HCT116 (cell line): ENCODE measurements at regions not wholly inside any gene's neighbourhood (a gene's known extent, or its start where the extent isn't known, plus 50 kb on each side); places are given as distances from the start of the nearest gene placed in this dataset.

ENCODE experiments used
- ATAC-seq: fragments of 200-7000 bp; cut with Tn5 transposase; 2 replicates; pipeline ENCODE4 v1.9.1; 2020; ENCODE audit warnings: mild to moderate bottlenecking, moderate library complexity
- BruUV-seq: library from RNA; stranded (reverse); fragments of 400-500 nt; replicated peaks from 2 replicates; lab custom pipeline; 2021; lab: Mats Ljungman, UMichigan
- CTCF ChIA-PET: fragments of 300-600 bp; sonication (Branson Sonifier 250); formaldehyde crosslinking; loops from one replicate; lab custom pipeline; 2021; ENCODE audit warnings: antibody characterized with exemption; lab: Charles Lee
- POLR2A ChIA-PET: fragments of 300-600, 350-600 bp; sonication (Branson Sonifier 250); formaldehyde crosslinking; loops from one replicate; lab custom pipeline; 2021; ENCODE audit warnings: antibody characterized with exemption; lab: Charles Lee
- RAD21 ChIA-PET, 2 experiments: fragments of 300-600 bp; sonication (Branson Sonifier 250); formaldehyde crosslinking; loops; one replicate each; lab custom pipeline; 2023; ENCODE audit warnings: low total read pairs in 2 of 2; ENCODE audit not compliant: uncharacterized antibody in 2 of 2, unreplicated experiment in 2 of 2, low non-redundant PET in 1 of 2; lab: Charles Lee
- DNase-seq: peaks from one replicate; pipeline ENCODE4 v3.0.0-alpha.2; 2010; ENCODE audit warnings: low read depth, low spot score
- H2AFZ ChIP-seq: fragments of 200-600 bp; shearing (Covaris generic), sonication (generic); 2 replicates; pipeline ENCODE4 v1.6.1; 2017; ENCODE audit warnings: low read depth, mixed run types, mixed read lengths, antibody characterized with exemption, low read length; ENCODE audit not compliant: poor library complexity, severe bottlenecking
- H3K27ac ChIP-seq: 2 replicates; pipeline ENCODE4 v1.5.1; 2012; ENCODE audit warnings: low read depth, low read length
- H3K27me3 ChIP-seq: fragments of 200-600 bp; sonication (generic); 2 replicates; pipeline ENCODE4 v1.6.1; 2016; ENCODE audit warnings: mixed run types, low read length, mixed read lengths; ENCODE audit not compliant: insufficient read depth
- H3K36me3 ChIP-seq, 2 experiments: fragments of 200-500 bp in 1 of 2; fragments of 200-600 bp in 1 of 2; sonication (Bioruptor generic) in 1 of 2; sonication (generic) in 1 of 2; 2 replicates each; pipeline versions ENCODE4 v1.5.1 to v1.6.1; 2014 to 2016; ENCODE audit warnings: low read length in 2 of 2, inconsistent platforms in 1 of 2, mixed read lengths in 1 of 2, mixed run types in 1 of 2; ENCODE audit not compliant: insufficient read depth in 2 of 2, control insufficient read depth in 1 of 2
- H3K4me1 ChIP-seq, 2 experiments: fragments of 200-600 bp in 1 of 2; sonication (generic) in 1 of 2; 2 replicates each; pipeline versions ENCODE4 v1.5.1 to v1.6.1; 2012 to 2017; ENCODE audit warnings: low read length in 2 of 2, inconsistent platforms in 1 of 2, mild to moderate bottlenecking in 1 of 2, mixed read lengths in 1 of 2, mixed run types in 1 of 2, moderate library complexity in 1 of 2; ENCODE audit not compliant: insufficient read depth in 2 of 2, control insufficient read depth in 1 of 2
- H3K4me2 ChIP-seq: fragments of 200-600 bp; sonication (generic); 2 replicates; pipeline ENCODE4 v1.6.1; 2017; ENCODE audit warnings: mixed run types, low read length, mixed read lengths
- H3K4me3 ChIP-seq, 2 experiments: fragments of 200-600 bp in 1 of 2; sonication (generic) in 1 of 2; replicated peaks in 1 of 2; 2 replicates each; pipeline ENCODE4 v1.5.1; 2011 to 2016; ENCODE audit warnings: low read length in 2 of 2, control low read depth in 1 of 2, low read depth in 1 of 2, mild to moderate bottlenecking in 1 of 2, mixed read lengths in 1 of 2, mixed run types in 1 of 2
- H3K79me2 ChIP-seq: fragments of 200-600 bp; sonication (generic); 2 replicates; pipeline ENCODE4 v1.6.1; 2017; ENCODE audit warnings: mild to moderate bottlenecking, mixed run types, low read length, moderate library complexity, mixed read lengths; ENCODE audit not compliant: insufficient read depth
- H3K9ac ChIP-seq: fragments of 200-600 bp; sonication (generic); 2 replicates; pipeline ENCODE4 v1.6.1; 2016; ENCODE audit warnings: low read length, mixed read lengths
- H3K9me2 ChIP-seq: fragments of 200-600 bp; sonication (generic), shearing (Covaris generic); 2 replicates; pipeline ENCODE4 v1.6.1; 2017; ENCODE audit warnings: mixed run types, mild to moderate bottlenecking, moderate library complexity; ENCODE audit not compliant: insufficient read depth
- H3K9me3 ChIP-seq, 2 experiments: fragments of 200-500 bp in 1 of 2; fragments of 200-600 bp in 1 of 2; sonication (Bioruptor generic) in 1 of 2; sonication (generic) in 1 of 2; 2 replicates each; pipeline ENCODE4 v1.6.1; 2014 to 2017; ENCODE audit warnings: low read length in 2 of 2, mixed read lengths in 2 of 2, inconsistent platforms in 1 of 2, low read depth in 1 of 2, mild to moderate bottlenecking in 1 of 2, mixed run types in 1 of 2, moderate library complexity in 1 of 2; ENCODE audit not compliant: control insufficient read depth in 1 of 2, insufficient read depth in 1 of 2
- H4K20me1 ChIP-seq: fragments of 200-600 bp; sonication (generic), shearing (Covaris generic); 2 replicates; pipeline ENCODE4 v1.6.1; 2017; ENCODE audit warnings: mixed run types, mild to moderate bottlenecking, moderate library complexity; ENCODE audit not compliant: insufficient read depth
- CEBPB ChIP-seq: IDR thresholded peaks from 2 replicates; pipeline ENCODE4 v1.6.1; 2012; ENCODE audit warnings: low read depth
- MAX ChIP-seq: IDR thresholded peaks from 2 replicates; pipeline ENCODE4 v1.6.1; 2012
- POLR2A ChIP-seq: IDR thresholded peaks from 2 replicates; pipeline ENCODE4 v1.7.0; 2011; ENCODE audit warnings: borderline replicate concordance; ENCODE audit not compliant: insufficient read depth, insufficient read length; ENCODE audit errors: extremely low read depth
- POLR2AphosphoS5 ChIP-seq: IDR thresholded peaks from 2 replicates; pipeline ENCODE4 v1.6.1; 2011; ENCODE audit warnings: mild to moderate bottlenecking, low read depth, low read length, moderate library complexity
- REST ChIP-seq: IDR thresholded peaks from 2 replicates; pipeline ENCODE4 v1.6.1; 2012; ENCODE audit warnings: low read depth
- TCF7L2 ChIP-seq: IDR thresholded peaks from 2 replicates; pipeline ENCODE4 v1.7.0; 2011; ENCODE audit warnings: borderline replicate concordance, inconsistent platforms; ENCODE audit not compliant: insufficient read depth, insufficient read length; ENCODE audit errors: extremely low read depth
- intact Hi-C: fragments of 100-400 bp; cut with micrococcal nuclease; formaldehyde crosslinking; loops from 2 replicates; pipeline ENCODE4 v1.10.0; 2022

- TF ChIP-seq REST (no peak), TCF7L2 (no peak), CEBPB (no peak), POLR2A (no peak), MAX (no peak), POLR2AphosphoS5 (no peak)
Measured at GRCh38 chr12:67086116-67086515, 183.0 kb upstream of the CAND1 start (continued).

- Histone ChIP-seq H3K79me2 (no peaks in the 10 kb centered on the region), H3K27ac (no peak overlapping the region), H2AFZ (no peak overlapping the region), H3K27me3 (peaks cover 70% of the 10 kb centered on the region), H3K4me1 (no peaks in the 10 kb centered on the region), H3K9me2 (no peaks in the 10 kb centered on the region), H4K20me1 (no peaks in the 10 kb centered on the region), H3K4me3 (no peak overlapping the region), H3K9ac (no peak overlapping the region), H3K4me2 (no peak overlapping the region), H3K9me3 (no peaks in the 10 kb centered on the region), H3K36me3 (no peaks in the 10 kb centered on the region)
- ChIA-PET CTCF (no interaction called here), POLR2A (no interaction called here), RAD21 (no interaction called here)
- ATAC-seq (no peak), DNase-seq (no peak)
- BruUV-seq = no TSS peak
- no peak for TF ChIP-seq POLR2A
- intact Hi-C loops = no loop called here
Measured at GRCh38 chr12:67088401-67089118, 180.6 kb upstream of the CAND1 start.
